ENCODE measurements at regions not wholly inside any gene's neighbourhood (a gene's known extent, or its start where the extent isn't known, plus 50 kb on each side); places are given as distances from the start of the nearest gene placed in this dataset.

DNA sequence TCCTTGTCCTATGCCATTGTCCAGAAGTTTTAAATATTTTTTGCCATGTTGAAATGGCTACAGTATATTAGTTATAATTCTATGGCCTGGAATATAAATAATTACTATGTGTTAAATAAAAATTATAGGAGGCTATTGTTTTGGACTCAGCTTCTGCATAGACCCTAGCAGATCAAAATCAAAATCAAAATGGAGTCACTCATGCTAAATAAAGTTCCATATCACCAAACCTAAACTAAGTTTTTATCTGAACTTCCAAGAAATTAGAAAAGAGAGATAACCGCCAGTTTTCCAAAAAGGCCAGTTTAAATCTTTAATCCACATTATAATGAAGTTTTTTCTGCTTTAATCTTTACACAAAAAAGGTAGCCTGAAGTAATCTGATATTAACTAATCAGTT, 227.8 kb upstream of the P2RY1 start:
- Mint-ChIP-seq H3K27ac (no peak overlapping the region), H3K4me3 (no peak overlapping the region), H3K9me3 (no peaks in the 10 kb centered on the region), H3K27me3 (peaks cover 5% of the 10 kb centered on the region), H3K36me3 (no peaks in the 10 kb centered on the region), H3K4me1 (no peaks in the 10 kb centered on the region)

DNA sequence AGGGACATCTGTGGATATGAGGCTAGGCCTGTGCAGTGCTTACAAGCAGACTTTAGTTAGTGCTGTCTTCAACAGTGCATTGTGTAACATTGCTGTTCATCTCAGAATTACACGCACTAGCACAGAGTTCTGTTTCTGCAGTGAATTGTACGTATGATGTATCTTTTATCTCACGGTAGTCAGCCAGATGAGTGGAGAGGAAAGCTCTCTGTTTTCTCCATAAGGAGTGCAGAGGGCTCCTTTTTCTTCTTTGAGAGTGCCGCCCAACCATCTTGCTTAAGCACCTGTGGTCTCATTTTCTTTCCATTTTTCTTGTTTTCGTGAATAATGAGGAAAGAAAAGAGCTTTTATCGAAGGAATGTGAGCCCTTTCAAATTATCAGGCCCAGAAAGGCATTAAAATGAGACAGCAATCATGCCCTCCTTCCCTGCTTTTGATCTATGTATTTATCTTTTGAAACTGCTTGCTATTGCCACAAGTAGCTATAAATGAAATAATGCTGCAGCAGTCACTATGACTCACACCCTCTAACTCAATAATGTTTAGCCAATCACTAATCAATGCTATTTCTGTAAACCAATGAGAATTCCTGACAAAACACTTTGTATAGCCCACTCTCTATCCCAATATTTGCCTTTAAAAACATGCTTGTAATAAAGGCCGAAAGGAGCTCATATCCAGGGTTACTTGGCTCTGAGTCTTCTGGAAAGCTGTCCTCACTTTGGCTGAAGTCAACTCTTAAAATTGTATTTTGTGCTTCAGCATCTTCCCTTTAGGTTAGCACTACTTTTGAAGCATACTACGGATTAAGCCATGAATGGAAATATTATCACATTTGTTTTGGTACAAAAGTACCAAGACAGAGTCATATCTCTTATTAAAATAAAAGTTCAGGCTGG, 226.0 kb upstream of the P2RY1 start:
- H3K27ac Mint-ChIP-seq = no peak overlapping the region

GRCh38 chr3:152609891-152610290, 225.0 kb upstream of the P2RY1 start:
- Mint-ChIP-seq H3K27ac (no peak overlapping the region), H3K36me3 (no peaks in the 10 kb centered on the region), H3K27me3 (peaks cover 7% of the 10 kb centered on the region), H3K4me3 (no peak overlapping the region), H3K9me3 (no peaks in the 10 kb centered on the region), H3K4me1 (no peaks in the 10 kb centered on the region)

More for the DNA sequence above, 226.0 kb upstream of the P2RY1 start:
- H3K9me3 Mint-ChIP-seq = no peaks in the 10 kb centered on the region
- no peaks in the 10 kb centered on the region for H3K4me1 Mint-ChIP-seq
- H3K27me3 Mint-ChIP-seq = peaks cover 5% of the 10 kb centered on the region
- H3K36me3 Mint-ChIP-seq = no peaks in the 10 kb centered on the region
- H3K4me3 Mint-ChIP-seq = no peak overlapping the region

DNA sequence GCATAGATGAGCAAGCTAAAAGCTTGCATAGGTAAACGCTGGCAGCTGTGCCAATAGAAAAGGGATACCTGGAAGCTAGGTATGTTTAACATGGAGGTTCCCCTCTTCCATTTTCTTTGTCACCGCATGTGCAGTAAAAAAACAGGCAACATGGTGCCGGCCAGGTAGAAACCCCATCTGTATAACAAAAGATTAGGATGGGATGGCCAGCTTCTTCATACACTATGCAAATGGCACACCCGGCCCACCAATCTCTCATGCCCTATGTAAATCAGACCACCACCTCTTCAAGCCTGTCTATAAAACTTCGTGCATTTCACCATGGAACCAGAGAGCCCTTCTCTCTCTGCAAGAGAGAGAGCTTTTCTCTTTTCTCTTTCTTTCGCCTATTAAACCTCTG, 224.3 kb upstream of the P2RY1 start:
- H3K4me1 Mint-ChIP-seq = no peaks in the 10 kb centered on the region
- H3K9me3 Mint-ChIP-seq = no peaks in the 10 kb centered on the region
- peaks cover 7% of the 10 kb centered on the region for H3K27me3 Mint-ChIP-seq
- no peaks in the 10 kb centered on the region for H3K36me3 Mint-ChIP-seq
- H3K4me3 Mint-ChIP-seq = no peak overlapping the region
- H3K27ac Mint-ChIP-seq = no peak overlapping the region

- no peaks in the 10 kb centered on the region for H3K9me3 Mint-ChIP-seq
- H3K27me3 Mint-ChIP-seq = peaks cover 7% of the 10 kb centered on the region
- H3K36me3 Mint-ChIP-seq = no peaks in the 10 kb centered on the region
- no peak overlapping the region for H3K4me3 Mint-ChIP-seq
- H3K4me1 Mint-ChIP-seq = no peaks in the 10 kb centered on the region
- H3K27ac Mint-ChIP-seq = no peak overlapping the region
Measured at GRCh38 chr3:152611905-152612304, 223.0 kb upstream of the P2RY1 start.

GRCh38 chr3:152613851-152614250, 221.1 kb upstream of the P2RY1 start:
- no peak overlapping the region for H3K4me3 Mint-ChIP-seq
- no peaks in the 10 kb centered on the region for H3K9me3 Mint-ChIP-seq
- no peaks in the 10 kb centered on the region for H3K4me1 Mint-ChIP-seq
- H3K27ac Mint-ChIP-seq = no peak overlapping the region
- peaks cover 7% of the 10 kb centered on the region for H3K27me3 Mint-ChIP-seq
- no peaks in the 10 kb centered on the region for H3K36me3 Mint-ChIP-seq

DNA sequence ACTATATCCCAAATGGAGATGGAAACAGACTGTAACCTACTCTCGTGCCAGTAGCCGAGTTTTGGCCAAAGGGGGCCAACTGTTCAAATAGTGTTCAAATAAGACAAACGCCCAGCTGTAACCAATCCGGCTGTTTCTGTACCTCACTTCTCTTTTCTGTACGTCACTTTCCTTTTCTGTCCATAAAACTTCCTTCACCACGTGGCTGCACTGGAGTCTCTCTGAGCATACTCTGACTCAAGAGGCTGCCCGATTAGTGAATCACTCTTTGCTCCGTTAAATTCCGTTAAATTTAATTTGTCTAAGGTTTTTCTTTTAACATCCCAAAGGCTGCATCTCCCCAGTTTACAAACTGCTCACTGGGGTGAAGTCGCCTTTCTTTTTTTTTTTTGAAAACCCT, 219.2 kb upstream of the P2RY1 start:
- no peak overlapping the region for H3K27ac Mint-ChIP-seq
- H3K4me3 Mint-ChIP-seq = no peak overlapping the region
- no peaks in the 10 kb centered on the region for H3K4me1 Mint-ChIP-seq
- H3K27me3 Mint-ChIP-seq = peaks cover 6% of the 10 kb centered on the region
- H3K36me3 Mint-ChIP-seq = no peaks in the 10 kb centered on the region
- no peaks in the 10 kb centered on the region for H3K9me3 Mint-ChIP-seq

DNA sequence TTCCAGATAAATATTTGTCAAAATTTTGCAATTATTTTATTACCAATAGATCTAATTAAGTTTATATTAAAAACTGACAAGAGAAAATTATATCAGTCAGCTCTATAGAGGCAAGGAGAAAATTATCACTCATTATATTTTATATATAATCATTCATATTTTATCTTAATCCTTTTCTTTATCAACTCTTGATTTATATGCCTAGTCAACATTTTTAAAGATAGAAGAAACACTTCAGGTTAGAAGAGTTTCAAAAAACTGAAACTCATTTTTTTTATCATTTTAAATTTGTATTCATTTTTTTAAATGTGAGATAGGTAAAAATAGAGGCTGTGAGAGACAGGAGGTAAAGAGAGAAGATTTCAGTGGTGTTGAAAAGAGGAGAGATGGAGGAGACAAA, 217.3 kb upstream of the P2RY1 start:
- Mint-ChIP-seq H3K4me3 (no peak overlapping the region), H3K27me3 (peaks cover 7% of the 10 kb centered on the region), H3K27ac (no peak overlapping the region), H3K9me3 (no peaks in the 10 kb centered on the region), H3K4me1 (no peaks in the 10 kb centered on the region), H3K36me3 (no peaks in the 10 kb centered on the region)

GRCh38 chr3:152618529-152618928, 216.4 kb upstream of the P2RY1 start:
- H3K9me3 Mint-ChIP-seq = no peaks in the 10 kb centered on the region
- H3K4me1 Mint-ChIP-seq = no peaks in the 10 kb centered on the region
- H3K36me3 Mint-ChIP-seq = no peaks in the 10 kb centered on the region
- H3K27ac Mint-ChIP-seq = no peak overlapping the region
- H3K27me3 Mint-ChIP-seq = peaks cover 11% of the 10 kb centered on the region
- H3K4me3 Mint-ChIP-seq = no peak overlapping the region

DNA sequence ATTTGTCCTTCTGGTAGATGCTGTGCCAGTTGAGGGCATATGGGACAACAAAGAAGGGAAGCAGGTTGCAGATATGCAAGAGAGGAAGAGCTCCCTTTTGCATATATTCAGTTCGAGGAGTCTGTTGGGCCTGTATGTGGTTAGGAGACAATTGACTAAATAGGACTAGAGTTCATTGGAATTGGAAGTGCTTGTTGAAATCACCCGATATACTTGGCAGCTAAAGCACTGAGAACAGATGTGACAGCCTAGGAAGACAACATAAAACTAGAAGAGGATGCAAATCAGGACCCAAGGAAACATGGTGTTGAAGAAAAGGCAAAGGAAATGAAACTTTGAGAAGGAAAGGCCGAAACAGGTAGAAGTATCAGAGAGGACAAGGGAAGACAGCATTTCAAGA, 215.2 kb upstream of the P2RY1 start:
- no peaks in the 10 kb centered on the region for H3K9me3 Mint-ChIP-seq
- H3K4me1 Mint-ChIP-seq = no peaks in the 10 kb centered on the region
- peaks cover 14% of the 10 kb centered on the region for H3K27me3 Mint-ChIP-seq
- no peak overlapping the region for H3K4me3 Mint-ChIP-seq
- no peaks in the 10 kb centered on the region for H3K36me3 Mint-ChIP-seq
- no peak overlapping the region for H3K27ac Mint-ChIP-seq

GRCh38 chr3:152620395-152620794, 214.5 kb upstream of the P2RY1 start:
- H3K27me3 Mint-ChIP-seq = peaks cover 14% of the 10 kb centered on the region
- H3K9me3 Mint-ChIP-seq = no peaks in the 10 kb centered on the region
- H3K4me3 Mint-ChIP-seq = no peak overlapping the region
- no peaks in the 10 kb centered on the region for H3K36me3 Mint-ChIP-seq
- no peaks in the 10 kb centered on the region for H3K4me1 Mint-ChIP-seq
- no peak overlapping the region for H3K27ac Mint-ChIP-seq

DNA sequence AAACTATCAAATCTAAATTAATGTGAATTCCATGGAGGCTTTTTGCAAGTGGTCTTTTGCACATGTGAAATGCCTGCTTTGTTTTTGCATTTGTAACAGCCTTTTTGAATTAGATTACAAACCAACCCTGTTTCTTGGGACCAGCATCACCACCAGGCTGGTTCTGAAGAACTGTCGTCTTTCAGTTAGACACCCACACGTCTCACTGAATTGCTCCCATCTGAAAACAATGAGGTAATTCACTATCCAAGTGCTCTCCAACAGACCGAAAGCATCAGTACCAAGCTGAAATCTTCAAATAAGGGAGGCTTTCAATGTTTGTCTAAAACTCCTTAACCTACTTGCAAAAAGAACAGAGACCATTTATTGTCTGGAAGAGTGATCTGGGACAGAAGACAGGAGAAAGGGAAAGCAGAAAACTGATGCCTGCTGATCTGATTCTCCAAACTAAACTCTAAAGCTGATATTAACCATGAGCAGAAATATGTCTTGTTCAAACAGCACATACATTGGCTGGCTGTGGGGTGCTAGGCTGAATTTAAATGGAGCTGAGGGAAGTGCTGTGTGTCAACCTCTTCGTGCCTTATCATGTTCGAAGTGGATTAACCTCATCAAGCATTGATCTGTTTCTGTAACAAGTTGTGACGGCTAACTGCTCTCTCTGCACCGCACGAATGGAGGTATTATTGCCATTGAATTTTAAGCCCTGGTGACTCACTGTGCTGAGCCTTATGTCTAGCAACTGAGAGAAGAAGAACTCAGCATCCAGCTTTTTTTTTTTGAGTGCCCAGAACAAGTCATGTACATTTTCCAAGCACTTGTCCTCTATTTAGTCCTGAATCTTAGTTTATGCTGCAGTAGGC, 213.7 kb upstream of the P2RY1 start:
- Mint-ChIP-seq H3K36me3 (no peaks in the 10 kb centered on the region), H3K27ac (no peak overlapping the region), H3K4me1 (no peaks in the 10 kb centered on the region), H3K27me3 (peaks cover 12% of the 10 kb centered on the region), H3K4me3 (no peak overlapping the region), H3K9me3 (no peaks in the 10 kb centered on the region)

DNA sequence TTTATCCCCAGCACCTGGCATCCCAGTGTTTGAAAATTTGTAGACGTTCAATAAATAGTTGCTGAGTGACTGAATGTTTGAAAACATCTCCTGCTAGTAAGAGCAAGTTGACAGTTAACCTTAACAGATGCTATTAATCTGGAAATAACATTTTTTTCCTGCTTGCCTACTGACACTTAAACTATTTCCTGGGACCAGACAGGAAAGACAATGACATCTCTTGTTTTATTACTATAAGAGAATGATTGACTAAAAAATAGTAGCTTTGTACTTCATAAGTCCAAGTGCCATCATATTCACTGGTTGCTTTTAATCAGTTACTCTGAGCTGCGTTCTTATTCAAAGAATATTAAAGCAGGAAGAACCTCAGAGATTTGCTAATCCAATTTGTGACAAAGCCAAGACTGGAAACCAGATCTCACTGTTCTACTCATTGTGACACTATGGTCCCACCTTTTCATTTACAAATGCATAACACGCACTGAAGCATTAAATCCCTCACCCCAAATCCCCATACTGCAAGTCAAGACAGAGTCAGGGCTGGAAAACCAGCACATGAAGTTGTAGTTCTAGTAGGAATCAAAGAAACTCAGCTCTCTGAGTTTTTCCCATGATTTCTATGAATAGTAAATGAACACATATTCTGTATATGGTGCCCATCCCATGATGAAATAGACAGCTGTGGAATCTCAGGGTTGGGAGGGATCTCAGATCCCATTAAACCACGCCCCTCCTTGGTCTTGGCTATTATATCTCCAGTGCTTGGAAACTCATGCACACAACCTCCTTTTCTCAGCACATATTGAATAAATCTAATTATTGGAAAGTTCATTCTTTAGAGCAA, 212.7 kb upstream of the P2RY1 start:
- Mint-ChIP-seq H3K4me1 (no peaks in the 10 kb centered on the region), H3K36me3 (no peaks in the 10 kb centered on the region), H3K9me3 (no peaks in the 10 kb centered on the region), H3K27me3 (peaks cover 12% of the 10 kb centered on the region), H3K4me3 (no peak overlapping the region), H3K27ac (no peak overlapping the region)

DNA sequence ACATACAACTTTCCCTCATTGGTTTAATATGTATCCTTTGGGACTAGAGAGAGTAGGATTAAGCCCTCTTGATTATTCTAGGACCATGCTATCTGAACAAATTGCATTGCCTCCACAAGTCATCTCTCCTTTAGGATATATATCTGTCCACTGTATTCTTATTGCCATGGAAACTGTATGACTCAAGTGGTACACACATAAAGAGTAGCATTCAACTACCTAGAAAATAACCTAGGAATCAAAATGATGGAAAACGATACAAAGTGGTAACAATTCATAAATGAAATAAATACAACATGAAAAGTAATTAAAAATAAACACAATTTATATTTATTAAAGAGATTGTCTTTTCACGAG, 212.1 kb upstream of the P2RY1 start:
- Mint-ChIP-seq H3K9me3 (no peaks in the 10 kb centered on the region), H3K4me3 (no peak overlapping the region), H3K27ac (no peak overlapping the region), H3K4me1 (no peaks in the 10 kb centered on the region), H3K27me3 (peaks cover 12% of the 10 kb centered on the region), H3K36me3 (no peaks in the 10 kb centered on the region)

GRCh38 chr3:152623286-152623911, 211.5 kb upstream of the P2RY1 start:
- Mint-ChIP-seq H3K27ac (no peak overlapping the region), H3K4me1 (no peaks in the 10 kb centered on the region), H3K36me3 (no peaks in the 10 kb centered on the region), H3K27me3 (peaks cover 12% of the 10 kb centered on the region), H3K4me3 (no peak overlapping the region), H3K9me3 (no peaks in the 10 kb centered on the region)

Measured in activated naive CD4-positive, alpha-beta T cell treated with anti-CD3 and anti-CD28 coated beads, Interleukin-2, amount 50 U/mL, for 24 hours (primary cell).